Peyer's patch (tissue), 4 donors: ENCODE measurements at regions not wholly inside any gene's neighbourhood (a gene's known extent, or its start where the extent isn't known, plus 50 kb on each side); places are given as distances from the start of the nearest gene placed in this dataset.
"Not testable (repeated sequence)": the region's sequence is repeated elsewhere in the genome, so short reads cannot be mapped to it uniquely, and the experiment has no call there.

Source experiments
- DNase-seq, 3 donors: peaks; one replicate each; pipeline ENCODE4 v3.0.0-alpha.2; 2017 to 2019
- H3K27ac ChIP-seq, 4 donors: fragments of 200-600 bp; sonication (generic); one replicate each; pipeline ENCODE4 v1.5.1; 2016 to 2019
- H3K27me3 ChIP-seq, 2 donors: fragments of 200-600 bp; sonication (generic); one replicate each; pipeline ENCODE4 v1.5.1; 2019
- H3K36me3 ChIP-seq, 3 donors: fragments of 200-600 bp; sonication (generic); one replicate each; pipeline ENCODE4 v1.5.1; 2016 to 2019
- H3K4me1 ChIP-seq, 4 donors: fragments of 200-600 bp; sonication (generic); one replicate each; pipeline ENCODE4 v1.5.1; 2016 to 2019
- H3K4me3 ChIP-seq, 4 donors: fragments of 200-600 bp; sonication (generic); 1 replicate in 3 of 4; 2 replicates in 1 of 4; pipeline ENCODE4 v1.5.1; 2016 to 2019; ENCODE audit warnings: mild to moderate bottlenecking in 1 of 4
- H3K9me3 ChIP-seq, 4 donors: fragments of 200-600 bp; sonication (generic); one replicate each; pipeline ENCODE4 v1.5.1; 2016 to 2019; ENCODE audit warnings: mild to moderate bottlenecking in 1 of 4
- CTCF ChIP-seq, 6 experiments: fragments of 450-650 bp in 4 of 6; fragments of 200-600 bp in 2 of 6; sonication (generic) in 1 of 6; IDR thresholded peaks; one replicate each; pipeline ENCODE4 v1.5.1; 2017 to 2019; ENCODE audit warnings: antibody characterized with exemption in 6 of 6, mild to moderate bottlenecking in 3 of 6, moderate library complexity in 1 of 6
- POLR2A ChIP-seq, 2 donors: fragments of 450-650 bp; IDR thresholded peaks; one replicate each; pipeline ENCODE4 v1.5.1; 2017; ENCODE audit warnings: antibody characterized with exemption in 2 of 2, mild to moderate bottlenecking in 2 of 2, moderate library complexity in 2 of 2

DNA sequence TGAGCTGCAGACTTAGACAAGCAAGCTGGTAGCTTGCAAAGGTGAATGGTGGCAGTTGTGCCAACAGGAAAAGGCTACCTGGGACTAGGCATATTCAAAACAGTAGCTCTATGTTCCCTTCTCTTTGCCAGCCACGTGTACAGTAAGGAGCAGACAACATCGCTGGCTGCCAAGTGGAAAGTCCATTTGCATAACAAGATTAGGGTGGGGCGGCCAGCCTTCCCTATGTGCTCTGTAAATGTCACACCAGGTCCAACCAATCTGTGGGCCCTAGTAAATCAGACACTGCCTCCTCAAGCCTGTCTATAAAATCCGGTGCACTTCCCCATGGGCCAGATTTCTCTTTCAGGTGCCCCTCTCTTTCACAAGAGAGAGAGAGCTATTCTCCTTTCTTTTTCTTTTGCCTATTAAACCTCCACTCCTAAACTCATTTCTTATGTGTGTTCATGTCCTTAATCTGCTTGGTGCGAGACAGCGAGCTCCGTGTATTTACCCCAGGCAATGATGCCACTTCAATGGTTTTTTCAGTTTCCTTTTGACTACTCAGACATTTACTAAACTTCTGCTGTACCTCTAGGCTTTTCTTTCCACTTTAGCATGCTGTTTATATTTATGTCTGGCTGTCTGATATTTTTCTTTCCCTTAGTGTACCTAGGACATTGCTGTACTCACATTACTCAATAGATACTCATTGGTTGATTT is 297.4 kb upstream of the GCFC2 start:
- Histone ChIP-seq H3K4me1 (no peaks in the 10 kb centered on the region), H3K27me3 (no peaks in the 10 kb centered on the region)

GRCh38 chr2:76000425-76000824 is 289.7 kb upstream of the GCFC2 start:
- TF ChIP-seq POLR2A (IDR thresholded peaks at IDR 0.05) = no peak
- TF ChIP-seq CTCF (IDR thresholded peaks at IDR 0.05) = no peak
- Histone ChIP-seq H3K9me3 (no peaks in the 10 kb centered on the region), H3K4me1 (no peaks in the 10 kb centered on the region), H3K27ac (no peak overlapping the region), H3K27me3 (no peaks in the 10 kb centered on the region), H3K36me3 (no peaks in the 10 kb centered on the region), H3K4me3 (no peak overlapping the region)
- DNase-seq = no peak

More for the DNA sequence above, 297.4 kb upstream of the GCFC2 start:
- Histone ChIP-seq H3K36me3 (no peaks in the 10 kb centered on the region), H3K4me3 (no peak overlapping the region), H3K27ac (no peak overlapping the region), H3K9me3 (no peaks in the 10 kb centered on the region)
- peak in 1 of 3 donors; percentile 64 for DNase-seq
- TF ChIP-seq CTCF (IDR thresholded peaks at IDR 0.05) = no peak
- TF ChIP-seq POLR2A (IDR thresholded peaks at IDR 0.05) = no peak

DNA sequence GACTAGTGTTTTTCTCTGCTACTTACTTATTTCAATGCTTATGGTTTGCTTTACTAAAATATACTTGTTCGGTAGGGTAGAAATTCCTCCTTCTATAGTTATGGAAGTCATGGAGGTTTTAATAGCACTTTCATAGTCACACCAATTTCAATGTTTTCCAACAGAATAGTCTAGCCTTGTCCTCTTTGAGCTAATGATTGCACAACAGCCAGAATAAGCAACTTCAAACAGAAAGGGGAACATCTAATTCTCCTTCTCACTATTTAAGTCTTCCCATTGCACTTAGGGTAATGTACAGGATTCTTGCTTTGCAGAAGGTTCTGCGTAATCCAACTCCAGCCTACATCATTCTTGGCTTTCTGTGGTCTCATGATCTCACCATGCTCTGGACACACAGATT is 287.7 kb upstream of the GCFC2 start:
- Histone ChIP-seq H3K36me3 (no peaks in the 10 kb centered on the region), H3K4me1 (no peaks in the 10 kb centered on the region), H3K27ac (no peak overlapping the region), H3K27me3 (no peaks in the 10 kb centered on the region), H3K9me3 (peaks cover 0 to 11% (median 0%) of the 10 kb centered on the region in 4 donors), H3K4me3 (no peak overlapping the region)
- TF ChIP-seq CTCF (IDR thresholded peaks at IDR 0.05) (no peak), POLR2A (IDR thresholded peaks at IDR 0.05) (no peak)
- DNase-seq = no peak

- H3K36me3 ChIP-seq = no peaks in the 10 kb centered on the region
- H3K4me3 ChIP-seq = no peak overlapping the region
- no peaks in the 10 kb centered on the region for H3K27me3 ChIP-seq
- DNase-seq = no peak
- TF ChIP-seq POLR2A (IDR thresholded peaks at IDR 0.05) = no peak
- TF ChIP-seq CTCF (IDR thresholded peaks at IDR 0.05) = no peak
- peaks cover 0 to 11% (median 0%) of the 10 kb centered on the region in 4 donors for H3K9me3 ChIP-seq
- no peak overlapping the region for H3K27ac ChIP-seq
- H3K4me1 ChIP-seq = no peaks in the 10 kb centered on the region
These were observed 284.0 kb upstream of the GCFC2 start for GRCh38 chr2:75994759-75995158.

GRCh38 chr2:75988622-75989021 is 277.9 kb upstream of the GCFC2 start:
- not testable (repeated sequence) for H3K27me3 ChIP-seq, H3K27ac ChIP-seq, H3K36me3 ChIP-seq, H3K4me3 ChIP-seq, H3K4me1 ChIP-seq, H3K9me3 ChIP-seq, DNase-seq

GRCh38 chr2:75986617-75987016 is 275.9 kb upstream of the GCFC2 start:
- H3K27me3 ChIP-seq = no peaks in the 10 kb centered on the region
- H3K36me3 ChIP-seq = no peaks in the 10 kb centered on the region
- no peak for DNase-seq
- no peak overlapping the region for H3K27ac ChIP-seq
- no peak overlapping the region for H3K4me3 ChIP-seq
- H3K9me3 ChIP-seq = no peaks in the 10 kb centered on the region
- TF ChIP-seq POLR2A (IDR thresholded peaks at IDR 0.05) (no peak), CTCF (IDR thresholded peaks at IDR 0.05) (no peak)
- no peaks in the 10 kb centered on the region for H3K4me1 ChIP-seq
